ENCODE measurements at regions not wholly inside any gene's neighbourhood (a gene's known extent, or its start where the extent isn't known, plus 50 kb on each side); places are given as distances from the start of the nearest gene placed in this dataset.
A peak's percentile ranks its signal among the peaks of the same experiment; 100 is the strongest.
"Not testable (repeated sequence)": the region's sequence is repeated elsewhere in the genome, so short reads cannot be mapped to it uniquely, and the experiment has no call there.

DNA sequence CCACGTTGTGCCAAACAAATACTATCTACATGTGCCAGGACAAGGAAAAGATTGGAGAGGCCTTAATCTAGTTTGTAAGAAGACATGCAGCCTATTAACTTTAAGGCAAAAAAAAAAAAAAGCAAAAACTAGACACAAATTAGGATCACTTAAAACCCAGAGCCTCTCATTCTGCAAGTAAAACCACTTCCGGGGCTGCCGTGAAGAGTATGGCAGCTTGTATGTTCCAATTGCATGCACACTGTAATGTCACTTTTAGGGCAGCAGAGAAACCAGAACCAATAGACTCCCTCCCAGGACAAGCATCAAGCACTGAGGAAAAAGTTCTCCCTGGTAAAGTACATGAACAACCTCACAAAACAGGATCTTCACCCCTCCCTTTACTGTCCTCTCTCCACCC, 70.6 kb downstream of the RSL24D1 start:
- no peak for DNase-seq (ENCODE audit: low read depth)

- no peak for DNase-seq (ENCODE audit: low read depth)
Measured at GRCh38 chr15:55124616-55125015, 72.1 kb downstream of the RSL24D1 start.

DNA sequence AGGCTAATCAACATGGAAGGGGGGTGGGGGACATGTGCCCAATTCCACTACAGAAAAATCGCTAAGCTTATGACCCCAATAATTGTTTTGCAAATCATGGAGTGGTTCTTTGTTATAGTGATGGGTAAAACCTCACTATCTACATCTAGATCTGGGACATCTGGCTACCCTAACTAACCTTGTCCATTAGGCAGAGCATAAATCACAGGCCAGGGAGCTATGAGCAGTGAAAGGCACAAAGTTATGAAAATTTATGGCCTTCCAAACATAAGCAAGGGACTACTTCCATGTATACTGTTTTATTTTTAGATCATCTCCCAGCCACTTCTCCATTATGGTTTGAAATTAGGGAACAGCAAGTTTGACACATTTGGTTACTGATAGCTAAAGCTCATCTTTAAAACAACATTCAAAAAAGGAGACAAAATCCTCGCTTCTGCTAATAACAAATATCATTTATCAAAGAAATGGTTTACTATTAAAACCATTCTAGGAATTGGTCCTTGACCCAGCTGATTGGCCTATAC, 78.3 kb downstream of the RSL24D1 start:
- no peak for DNase-seq (ENCODE audit: low read depth)

DNA sequence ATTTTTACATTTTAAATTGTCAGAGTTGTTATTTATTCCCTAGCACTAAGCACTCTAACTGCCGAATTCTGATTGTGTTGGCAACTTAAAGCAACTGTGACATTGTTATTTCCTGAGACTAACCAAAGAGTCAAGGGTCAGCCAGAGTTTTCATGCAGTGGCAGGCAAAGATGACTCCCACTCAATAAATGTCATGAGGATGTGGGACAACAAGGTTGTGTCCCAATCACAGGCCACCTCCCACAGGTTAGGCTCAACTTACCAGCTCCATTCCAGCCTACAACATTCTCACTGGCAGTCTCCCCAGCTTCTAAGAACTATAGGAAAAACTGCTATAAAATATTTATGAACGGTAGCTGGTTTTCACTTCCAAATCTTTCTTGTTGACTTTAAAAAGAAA, 80.1 kb downstream of the RSL24D1 start:
- no peak for DNase-seq (ENCODE audit: low read depth)

DNA sequence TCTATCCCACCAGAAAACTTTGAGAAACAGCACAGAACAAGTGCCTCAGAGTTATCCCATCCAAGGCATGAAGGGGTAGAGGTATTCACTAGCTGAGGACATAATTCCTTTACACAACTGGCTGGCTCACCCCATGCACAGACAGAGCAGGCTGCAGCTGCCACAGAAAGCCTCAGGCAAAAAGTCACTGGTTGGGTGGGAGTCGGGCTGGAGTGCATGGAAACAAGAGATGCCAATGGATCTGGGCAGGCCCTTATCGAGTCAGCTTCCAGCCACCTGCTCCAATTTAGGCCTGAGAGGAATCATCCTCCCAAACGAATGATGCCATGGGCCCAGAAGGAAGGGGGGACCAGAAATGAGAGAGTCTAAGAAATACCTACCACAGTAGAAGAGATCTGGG, 83.0 kb downstream of the RSL24D1 start:
- peak; percentile 9 for DNase-seq (ENCODE audit: low read depth)

DNA sequence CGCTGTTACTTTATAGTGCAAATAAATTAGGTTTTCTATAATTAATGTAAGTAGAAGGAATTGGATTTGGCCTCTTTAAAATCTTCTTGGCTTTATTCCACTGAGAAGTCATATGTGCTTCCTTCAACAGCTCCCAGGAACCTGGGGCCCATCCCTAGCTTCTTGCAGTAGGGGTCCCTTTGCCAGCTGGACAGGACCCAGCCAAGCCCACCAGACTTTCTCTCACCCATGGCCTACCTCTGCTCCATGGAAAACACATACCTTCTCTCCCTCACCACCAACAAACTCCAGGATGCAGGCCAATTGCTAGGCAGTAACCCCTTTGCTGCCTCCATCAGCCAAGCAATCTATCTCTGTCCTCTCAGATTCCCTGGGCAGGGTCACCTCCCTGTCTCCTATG, 84.0 kb downstream of the RSL24D1 start:
- no peak for DNase-seq (ENCODE audit: low read depth)

DNA sequence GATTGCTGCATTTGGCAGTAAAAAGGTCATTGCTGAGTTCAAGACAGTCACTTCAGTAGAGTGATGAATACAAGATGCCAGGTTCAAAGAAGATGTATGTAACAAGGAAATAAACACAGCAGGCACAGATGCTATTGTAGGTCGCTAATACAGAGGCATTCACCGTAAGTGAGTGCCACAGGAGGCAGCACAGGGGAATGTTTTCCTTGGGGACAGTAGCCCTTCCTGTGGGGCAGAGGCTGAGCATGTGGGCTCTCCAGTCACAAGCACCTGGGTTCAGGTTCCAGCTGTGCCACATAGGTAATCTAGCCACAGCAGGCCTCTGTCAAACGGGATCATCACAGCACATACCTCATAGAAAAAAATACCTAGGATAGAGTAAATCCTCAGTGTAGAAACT, 86.3 kb downstream of the RSL24D1 start:
- no peak for DNase-seq (ENCODE audit: low read depth)

DNA sequence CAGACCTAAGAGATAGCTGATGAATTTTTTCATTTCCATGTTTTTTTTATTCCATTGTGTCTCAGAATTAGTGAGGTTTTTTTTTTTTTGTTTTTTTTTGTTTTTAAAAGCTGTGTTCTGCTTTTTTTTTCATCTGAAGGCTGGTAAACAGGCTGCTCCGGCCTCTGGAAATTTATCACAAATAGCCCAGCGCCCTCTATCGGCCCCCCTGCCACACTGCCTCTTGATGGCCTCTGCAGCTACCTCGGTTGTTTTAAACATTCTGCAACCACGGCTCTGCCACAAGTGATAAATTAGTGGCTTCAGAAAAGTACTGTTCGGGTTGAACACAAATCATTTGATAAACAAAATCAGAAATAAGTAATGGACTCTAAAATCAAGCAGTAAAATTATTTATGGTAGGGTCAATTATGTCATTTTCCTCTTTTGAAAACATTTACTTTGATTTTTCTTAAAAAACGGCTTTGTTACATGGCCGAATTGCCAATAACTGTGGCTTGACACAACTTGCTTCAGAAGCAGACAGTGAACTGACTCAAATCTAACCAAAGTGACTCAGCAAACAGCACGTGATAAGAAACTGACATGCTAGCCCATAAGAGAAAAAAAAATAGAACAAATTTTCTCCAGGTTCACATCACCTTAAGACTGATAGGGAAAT, 87.8 kb downstream of the RSL24D1 start:
- DNase-seq (ENCODE audit: low read depth): peak; percentile 65

- DNase-seq (ENCODE audit: low read depth): no peak
Measured at GRCh38 chr15:55108448-55108847, 88.3 kb downstream of the RSL24D1 start.

- DNase-seq (ENCODE audit: low read depth): no peak
Measured at GRCh38 chr15:55106155-55106554, 90.6 kb downstream of the RSL24D1 start.

DNA sequence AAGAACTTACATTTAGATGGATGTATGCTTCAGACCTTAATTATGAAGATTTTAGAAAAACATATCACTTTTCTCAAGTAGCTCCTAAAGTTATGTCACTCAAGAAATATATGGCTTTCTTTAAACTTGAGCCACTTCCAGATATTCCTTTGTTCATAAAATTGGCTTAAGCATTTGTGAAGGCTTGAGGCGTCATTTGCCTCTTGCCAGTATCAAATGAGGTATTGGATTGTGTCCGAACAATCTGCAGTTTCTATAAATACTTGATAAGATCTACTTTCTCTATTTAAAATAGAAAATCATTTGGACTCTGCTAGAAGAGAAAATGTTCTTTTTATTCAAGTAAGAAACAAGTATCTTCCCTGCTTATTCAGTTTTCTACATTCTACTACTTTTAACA, 102.6 kb downstream of the RSL24D1 start:
- no peak for DNase-seq (ENCODE audit: low read depth)

DNA sequence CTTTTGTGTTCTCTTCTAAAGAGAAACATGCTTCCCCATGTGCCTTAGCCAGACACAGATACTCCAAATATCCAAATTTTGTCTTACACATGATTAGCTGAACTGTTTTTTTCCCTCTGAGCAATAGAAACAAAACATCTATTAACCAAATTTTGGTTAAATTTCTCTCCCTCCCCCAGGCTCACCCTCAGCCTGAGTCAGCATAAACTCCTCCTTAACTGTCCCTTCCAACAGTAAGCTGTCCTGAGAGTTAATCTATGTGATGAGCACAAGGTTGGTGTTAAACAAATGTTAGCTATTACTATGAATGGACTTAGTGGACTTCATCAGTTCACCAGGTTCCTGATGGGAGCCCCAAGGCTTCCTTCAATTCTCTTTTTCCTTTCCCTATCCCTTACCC, 108.5 kb downstream of the RSL24D1 start:
- no peak for DNase-seq (ENCODE audit: low read depth)

DNA sequence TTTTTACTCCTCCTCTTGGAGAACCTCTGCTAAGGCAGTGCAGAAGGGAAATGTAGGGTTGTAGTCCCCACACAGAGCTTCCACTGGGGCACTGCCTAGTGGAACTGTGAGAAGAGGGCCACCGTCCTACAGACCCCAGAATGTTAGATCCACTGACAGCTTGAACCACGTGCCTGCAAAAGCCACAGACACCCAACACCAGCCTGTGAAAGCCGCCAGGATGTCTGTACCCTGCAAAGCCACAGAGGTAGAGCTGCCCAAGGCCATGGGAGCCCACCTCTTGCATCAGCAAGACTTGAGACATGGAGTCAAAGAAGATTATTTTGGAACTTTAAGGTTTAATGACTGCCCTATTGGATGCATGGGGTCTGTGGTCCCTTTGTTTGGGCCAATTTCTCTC, 112.1 kb downstream of the RSL24D1 start:
- no peak for DNase-seq (ENCODE audit: low read depth)

DNA sequence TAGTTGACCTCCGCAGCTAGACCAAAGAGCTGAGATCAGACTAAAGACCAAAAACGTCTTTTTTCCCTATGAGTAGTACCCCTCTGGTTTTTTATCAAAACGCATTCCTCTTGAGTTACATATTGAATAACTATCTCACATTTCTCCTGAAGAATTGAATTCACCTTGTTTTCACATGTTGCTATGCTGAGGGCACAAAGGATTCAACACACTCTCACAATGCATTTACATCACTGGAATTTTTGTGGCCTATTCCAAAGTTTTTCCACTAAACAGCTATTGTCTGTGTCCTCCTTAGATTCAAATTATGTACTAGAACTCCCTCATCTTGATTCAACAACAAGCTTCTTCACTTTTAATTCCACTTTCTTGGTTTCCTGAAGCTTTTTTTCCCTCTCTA, 112.5 kb downstream of the RSL24D1 start:
- DNase-seq (ENCODE audit: low read depth): no peak

GRCh38 chr15:55077052-55077451, 119.7 kb downstream of the RSL24D1 start:
- DNase-seq (ENCODE audit: low read depth): not testable (repeated sequence)

- DNase-seq (ENCODE audit: low read depth): no peak
Measured at GRCh38 chr15:55074431-55074830, 122.3 kb downstream of the RSL24D1 start.

DNA sequence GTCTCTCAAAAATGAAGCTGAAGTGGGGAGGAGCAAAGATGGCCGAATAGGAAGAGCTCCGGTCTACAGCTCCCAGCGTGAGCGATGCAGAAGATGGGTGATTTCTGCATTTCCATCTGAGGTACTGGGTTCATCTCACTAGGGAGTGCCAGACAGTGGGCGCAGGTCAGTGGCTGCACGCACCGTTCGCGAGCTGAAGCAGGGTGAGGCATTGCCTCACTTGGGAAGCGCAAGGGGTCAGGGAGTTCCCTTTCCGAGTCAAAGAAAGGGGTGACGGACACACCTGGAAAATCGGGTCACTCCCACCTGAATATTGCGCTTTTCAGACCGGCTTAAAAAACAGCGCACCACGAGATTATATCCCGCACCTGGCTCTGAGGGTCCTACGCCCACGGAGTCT, 132.8 kb downstream of the RSL24D1 start:
- DNase-seq (ENCODE audit: low read depth): not testable (repeated sequence)

- DNase-seq (ENCODE audit: low read depth): no peak
Measured at GRCh38 chr15:55060836-55061235, 135.9 kb downstream of the RSL24D1 start.

DNA sequence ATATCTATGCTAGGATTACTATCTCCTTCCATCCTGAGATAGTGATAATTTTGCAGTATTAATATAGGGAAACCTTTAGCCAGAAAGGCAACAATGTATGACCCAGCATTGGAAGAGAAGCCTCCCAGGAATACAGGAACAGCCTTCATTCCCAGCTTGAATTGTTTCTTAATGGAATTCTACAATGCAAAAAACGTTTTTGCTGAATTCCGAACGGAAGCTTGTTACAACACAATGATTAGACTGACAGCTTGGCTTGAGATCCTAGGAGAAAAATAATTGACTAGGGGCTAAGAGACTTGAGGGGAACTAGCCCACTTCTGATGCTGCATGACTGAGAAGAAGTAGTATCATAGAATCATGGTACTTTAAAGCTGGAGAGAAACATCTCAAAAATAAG, 140.2 kb downstream of the RSL24D1 start:
- no peak for DNase-seq (ENCODE audit: low read depth)

- no peak for DNase-seq (ENCODE audit: low read depth)
Measured at GRCh38 chr15:55044162-55044561, 152.6 kb downstream of the RSL24D1 start.

DNA sequence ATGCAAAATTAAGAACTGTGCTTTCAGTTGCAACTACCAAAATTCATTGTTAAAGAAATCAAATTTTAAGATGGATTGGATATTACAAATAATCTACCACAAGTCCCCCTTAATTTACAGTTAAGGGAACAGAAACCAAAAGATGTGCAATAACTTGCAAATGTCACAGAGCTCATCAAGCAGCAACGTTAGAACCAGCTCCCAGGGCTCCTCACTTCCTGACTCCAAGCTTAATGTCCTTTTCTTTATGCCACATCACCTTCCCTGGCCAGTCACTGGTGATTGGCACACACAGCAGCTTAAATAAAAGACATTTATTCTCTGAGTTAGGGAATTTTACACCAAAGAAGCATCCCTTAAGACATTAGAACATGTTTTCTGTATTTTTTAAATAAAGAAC, 159.7 kb downstream of the RSL24D1 start:
- no peak for DNase-seq (ENCODE audit: low read depth)

DNA sequence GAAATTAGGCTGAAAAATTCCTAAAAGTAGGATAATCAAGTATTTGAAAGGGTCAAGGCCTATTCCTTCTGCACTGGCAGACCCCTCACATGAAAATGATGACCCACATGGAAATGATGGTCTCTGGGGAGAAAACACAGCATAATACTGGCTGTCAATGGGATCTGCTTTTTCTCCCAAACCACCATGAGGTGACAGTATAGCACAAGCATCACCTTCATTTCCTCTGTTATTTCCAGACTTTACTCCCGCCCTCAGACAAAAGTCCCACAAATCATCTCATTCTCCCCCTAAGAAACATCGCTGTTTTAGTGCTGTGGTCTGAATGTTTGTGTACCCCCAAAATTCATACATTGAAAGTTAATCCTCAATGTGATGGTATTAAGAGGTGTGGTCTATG, 161.0 kb downstream of the RSL24D1 start:
- DNase-seq (ENCODE audit: low read depth): no peak

GRCh38 chr15:55033574-55033973, 163.2 kb downstream of the RSL24D1 start:
- DNase-seq (ENCODE audit: low read depth): no peak

GRCh38 chr15:55031727-55032126, 165.0 kb downstream of the RSL24D1 start:
- DNase-seq (ENCODE audit: low read depth): no peak
